NAMALWA (cell line): ENCODE measurements at regions not wholly inside any gene's neighbourhood (a gene's known extent, or its start where the extent isn't known, plus 50 kb on each side); places are given as distances from the start of the nearest gene placed in this dataset.
"Not testable (repeated sequence)": the region's sequence is repeated elsewhere in the genome, so short reads cannot be mapped to it uniquely, and the experiment has no call there.

Experiments
- DNase-seq: peaks from one replicate; pipeline ENCODE4 v3.0.0-alpha.2; 2015; ENCODE audit warnings: low spot score

DNA sequence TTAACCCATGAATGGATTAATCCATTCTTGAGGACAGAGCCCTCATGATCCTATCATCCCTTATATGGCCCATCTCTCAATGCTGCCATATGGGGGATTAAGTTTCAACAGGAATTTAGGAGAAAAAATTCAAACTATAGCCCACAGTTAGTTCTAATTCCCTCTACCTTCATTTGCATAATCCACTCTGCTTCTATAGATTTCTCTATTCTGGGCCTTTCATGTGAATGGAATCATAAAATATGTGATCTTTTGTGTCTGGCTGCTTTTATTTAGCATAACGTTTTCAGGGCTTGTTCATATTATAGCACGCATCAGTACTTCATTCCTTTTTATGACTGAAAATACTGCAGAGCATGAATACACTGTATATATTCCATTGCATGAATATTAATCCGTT, 55.4 kb downstream of the CTSL start:
- no peak for DNase-seq

DNA sequence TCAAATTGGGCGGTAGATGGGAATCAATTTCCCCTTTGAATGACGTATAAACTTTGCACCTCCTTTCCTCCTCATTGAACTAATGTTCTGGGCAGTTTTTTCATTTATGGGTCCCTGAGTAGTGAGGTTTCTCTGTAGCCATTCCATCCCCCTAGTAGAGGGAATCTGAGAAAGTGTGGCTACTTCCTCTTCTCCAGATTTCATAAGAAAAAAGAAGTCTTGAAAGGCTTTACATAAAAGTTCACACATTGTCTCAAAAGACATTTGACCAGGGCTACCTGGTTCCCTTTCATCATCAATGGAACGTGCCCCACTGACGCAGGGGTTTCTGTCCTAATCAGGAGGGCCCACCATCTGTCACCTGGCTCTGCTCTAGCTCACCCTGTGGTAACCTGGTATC, 57.3 kb downstream of the CTSL start:
- DNase-seq: no peak

GRCh38 chr9:87785315-87785970, 59.5 kb downstream of the CTSL start:
- DNase-seq: not testable (repeated sequence)

- DNase-seq: no peak
These were observed 60.5 kb downstream of the CTSL start for GRCh38 chr9:87786423-87786822.

GRCh38 chr9:87786876-87787275, 61.0 kb downstream of the CTSL start:
- no peak for DNase-seq

DNA sequence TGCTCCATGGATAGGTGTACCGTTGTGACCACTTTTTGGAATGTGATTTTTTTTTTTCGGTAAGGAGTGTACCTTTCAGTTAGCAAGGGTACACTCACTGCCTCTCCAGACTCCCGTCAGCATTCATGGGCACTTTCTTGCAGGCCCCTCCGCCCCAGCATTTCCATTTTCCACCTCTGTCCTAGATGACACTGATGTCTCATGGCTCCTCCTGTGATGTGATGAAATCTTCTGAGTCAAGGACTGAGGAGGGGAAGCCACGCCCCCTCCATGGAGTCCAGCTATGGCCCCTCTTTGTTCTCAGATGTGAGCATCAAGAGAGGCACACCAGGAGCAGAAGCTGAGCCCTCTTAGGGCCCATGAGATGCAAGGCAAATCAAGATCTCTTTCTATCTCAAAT, 61.8 kb downstream of the CTSL start:
- DNase-seq: no peak

GRCh38 chr9:87792831-87793288, 66.9 kb downstream of the CTSL start:
- peak; percentile 25 for DNase-seq

- no peak for DNase-seq
These were observed 67.4 kb downstream of the CTSL start for GRCh38 chr9:87793292-87793691.

- DNase-seq: no peak
These were observed 69.3 kb downstream of the CTSL start for GRCh38 chr9:87795178-87795577.

GRCh38 chr9:87796196-87796595, 70.3 kb downstream of the CTSL start:
- no peak for DNase-seq

DNA sequence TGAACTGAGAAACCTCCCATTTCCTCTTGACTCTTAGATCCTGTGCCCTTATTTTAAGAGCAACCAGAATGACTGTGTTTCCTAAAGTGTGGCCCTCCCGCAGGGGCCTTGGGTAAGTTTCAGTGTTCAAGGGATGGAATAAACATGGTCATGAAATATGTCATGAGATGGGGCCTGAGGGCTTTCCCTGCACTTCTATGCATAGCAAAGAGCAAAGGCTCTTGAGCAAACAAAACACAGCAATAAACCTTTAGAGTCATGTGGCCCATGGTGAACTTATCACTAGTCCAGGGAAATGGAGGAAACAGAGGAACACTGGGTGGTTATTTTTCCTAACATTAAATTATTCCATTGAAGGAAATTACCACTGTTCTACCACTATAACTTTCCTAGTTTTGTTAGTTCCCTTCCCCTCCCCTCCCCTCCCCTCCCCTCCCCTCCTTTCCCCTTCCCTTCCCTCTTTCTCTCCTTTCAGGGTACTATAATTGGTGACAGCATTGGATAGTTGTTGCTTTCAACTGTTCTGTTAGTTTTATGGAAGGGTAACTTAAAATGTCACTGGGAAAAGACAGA, 72.4 kb downstream of the CTSL start:
- DNase-seq: no peak

- no peak for DNase-seq
These were observed 73.6 kb downstream of the CTSL start for GRCh38 chr9:87799503-87799902.

- no peak for DNase-seq
These were observed 74.5 kb downstream of the CTSL start for GRCh38 chr9:87800456-87800855.

DNA sequence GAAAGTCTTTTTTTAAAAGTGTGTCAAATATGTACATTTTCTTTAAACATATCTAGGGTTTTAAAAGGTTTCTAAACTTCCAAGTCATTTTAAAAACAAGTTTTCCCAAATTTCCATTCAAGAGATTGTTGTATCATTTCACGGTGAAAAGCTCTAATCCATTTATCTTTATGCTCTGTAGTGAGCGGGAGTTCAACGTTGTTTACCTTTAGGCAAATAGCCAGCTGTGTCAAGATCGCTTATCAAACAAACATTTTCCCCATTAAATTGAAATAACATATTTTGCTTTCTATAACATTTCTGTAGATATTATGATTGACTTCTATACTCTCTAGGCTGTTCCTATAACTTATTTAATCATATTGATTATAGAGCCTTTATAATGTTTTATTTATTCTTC, 75.1 kb downstream of the CTSL start:
- no peak for DNase-seq

DNA sequence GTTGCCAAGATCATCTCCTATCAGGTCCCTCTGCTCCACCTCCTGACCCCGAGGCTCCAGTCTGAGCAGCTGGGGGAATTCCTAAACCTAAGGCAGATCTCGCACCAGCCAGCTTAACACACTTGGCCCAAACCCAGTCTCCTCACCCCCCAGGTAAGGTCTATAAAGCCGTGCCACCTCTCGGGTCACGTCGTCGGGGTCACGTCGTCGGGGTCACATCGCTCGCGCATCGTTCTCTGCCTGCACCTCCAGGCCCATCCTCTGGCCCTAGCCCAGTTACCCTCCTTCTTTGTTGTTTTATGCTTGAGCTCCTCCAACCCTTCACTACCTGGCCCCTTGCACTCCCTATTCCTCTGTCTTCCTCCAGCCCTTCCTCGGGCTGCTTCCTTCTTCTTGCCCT, 77.2 kb downstream of the CTSL start:
- no peak for DNase-seq

- no peak for DNase-seq
These were observed 77.9 kb downstream of the CTSL start for GRCh38 chr9:87803623-87804345.

- no peak for DNase-seq
These were observed 77.4 kb upstream of the SPATA31E1 start for GRCh38 chr9:87805259-87805658.

DNA sequence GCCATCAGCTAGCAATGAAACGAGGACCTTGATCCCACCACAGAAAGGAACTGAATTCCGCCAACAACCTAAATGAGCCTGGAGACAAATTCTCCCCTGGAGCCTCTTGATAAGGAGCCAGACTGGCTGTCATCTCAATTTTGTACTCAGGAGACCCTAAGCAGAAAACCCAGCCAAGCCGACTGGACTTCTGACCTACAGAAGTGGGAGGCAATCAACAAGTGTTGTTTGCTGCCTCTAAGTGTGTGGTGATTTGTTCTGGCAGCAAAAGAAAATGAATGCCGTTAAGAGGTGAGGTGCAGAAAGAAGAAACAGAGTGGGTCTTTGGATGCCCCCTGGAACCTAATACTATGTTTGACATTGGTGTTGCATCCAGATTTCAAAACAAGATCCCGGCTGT, 72.7 kb upstream of the SPATA31E1 start:
- DNase-seq: no peak

DNA sequence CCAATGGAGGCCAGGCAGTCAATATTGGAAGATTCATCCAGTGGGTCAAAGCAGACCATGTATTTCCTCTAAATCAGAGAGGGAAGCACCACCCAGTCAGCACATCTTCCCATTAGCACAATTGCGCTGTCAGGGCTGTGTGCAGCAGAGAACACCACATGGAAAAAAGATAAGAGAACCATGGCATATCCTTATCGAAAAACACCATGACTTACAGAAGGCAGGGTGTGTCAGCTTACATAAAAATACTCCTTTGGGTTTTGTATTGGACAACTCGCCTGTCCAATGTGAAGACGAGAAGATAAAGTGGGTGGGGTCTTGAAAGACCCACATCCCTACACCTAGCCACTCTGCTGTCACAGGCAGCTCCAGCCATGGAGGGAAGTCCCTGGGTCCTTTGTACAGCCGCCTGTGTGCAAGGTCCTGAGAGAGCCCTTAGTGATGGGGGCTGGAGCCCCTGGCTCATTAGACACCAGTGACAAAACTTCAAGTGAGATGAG, 71.9 kb upstream of the SPATA31E1 start:
- DNase-seq: no peak

GRCh38 chr9:87812375-87813118, 70.1 kb upstream of the SPATA31E1 start:
- DNase-seq: no peak

- DNase-seq: no peak
These were observed 69.6 kb upstream of the SPATA31E1 start for GRCh38 chr9:87813119-87813463.

DNA sequence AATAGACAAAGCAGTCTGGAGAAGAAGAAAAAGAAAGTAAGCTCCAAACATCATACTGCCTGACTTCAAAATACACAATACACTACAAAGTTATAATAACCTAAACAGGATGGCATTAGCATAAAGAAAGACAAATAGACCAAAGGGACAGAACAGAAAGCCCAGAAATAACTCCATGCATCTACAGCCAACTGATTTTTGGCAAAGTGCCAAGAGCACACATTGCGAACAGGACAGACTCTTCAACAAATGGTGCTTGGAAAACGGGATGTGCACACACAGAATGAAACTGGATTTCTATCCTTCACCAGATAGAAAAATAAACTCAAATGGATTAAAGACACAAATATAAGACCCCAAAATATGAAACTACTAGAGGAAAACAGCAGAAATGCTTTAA, 66.6 kb upstream of the SPATA31E1 start:
- DNase-seq: peak; percentile 6

GRCh38 chr9:87818308-87818707, 64.4 kb upstream of the SPATA31E1 start:
- no peak for DNase-seq
